ENCODE measurements at regions not wholly inside any gene's neighbourhood (a gene's known extent, or its start where the extent isn't known, plus 50 kb on each side); places are given as distances from the start of the nearest gene placed in this dataset.
"Not testable (repeated sequence)": the region's sequence is repeated elsewhere in the genome, so short reads cannot be mapped to it uniquely, and the experiment has no call there.

DNA sequence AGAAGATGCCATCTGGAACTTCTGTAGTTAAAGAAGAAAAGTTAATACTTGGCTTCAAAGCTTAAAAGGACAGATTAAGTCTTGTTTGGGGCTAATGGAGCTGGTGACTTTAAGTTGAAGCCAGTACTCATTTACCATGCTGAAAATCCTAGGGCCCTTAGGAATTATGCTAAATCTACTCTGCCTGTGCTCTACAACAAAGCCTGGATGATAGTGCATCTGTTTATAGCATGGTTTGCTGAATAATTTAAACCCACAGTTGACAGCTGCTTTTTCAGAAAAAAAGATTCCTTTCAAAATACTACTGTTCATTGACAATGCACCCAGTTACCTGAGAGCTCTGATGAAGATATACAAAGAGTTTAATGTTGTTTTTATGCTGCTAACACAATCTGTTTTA lies 393.5 kb downstream of the MAT2B start:
- no peak for TF ChIP-seq EP300 (conservative IDR thresholded peaks at IDR 0.05; ENCODE audit: poor library complexity, severe bottlenecking)
- TF ChIP-seq TAF1 (IDR thresholded peaks at IDR 0.05; ENCODE audit: low read depth) = no peak
- TF ChIP-seq EZH2 (IDR thresholded peaks at IDR 0.05; ENCODE audit: borderline replicate concordance, insufficient read depth, low read length, poor library complexity, severe bottlenecking) = no peak
- TF ChIP-seq, protein P1, sequence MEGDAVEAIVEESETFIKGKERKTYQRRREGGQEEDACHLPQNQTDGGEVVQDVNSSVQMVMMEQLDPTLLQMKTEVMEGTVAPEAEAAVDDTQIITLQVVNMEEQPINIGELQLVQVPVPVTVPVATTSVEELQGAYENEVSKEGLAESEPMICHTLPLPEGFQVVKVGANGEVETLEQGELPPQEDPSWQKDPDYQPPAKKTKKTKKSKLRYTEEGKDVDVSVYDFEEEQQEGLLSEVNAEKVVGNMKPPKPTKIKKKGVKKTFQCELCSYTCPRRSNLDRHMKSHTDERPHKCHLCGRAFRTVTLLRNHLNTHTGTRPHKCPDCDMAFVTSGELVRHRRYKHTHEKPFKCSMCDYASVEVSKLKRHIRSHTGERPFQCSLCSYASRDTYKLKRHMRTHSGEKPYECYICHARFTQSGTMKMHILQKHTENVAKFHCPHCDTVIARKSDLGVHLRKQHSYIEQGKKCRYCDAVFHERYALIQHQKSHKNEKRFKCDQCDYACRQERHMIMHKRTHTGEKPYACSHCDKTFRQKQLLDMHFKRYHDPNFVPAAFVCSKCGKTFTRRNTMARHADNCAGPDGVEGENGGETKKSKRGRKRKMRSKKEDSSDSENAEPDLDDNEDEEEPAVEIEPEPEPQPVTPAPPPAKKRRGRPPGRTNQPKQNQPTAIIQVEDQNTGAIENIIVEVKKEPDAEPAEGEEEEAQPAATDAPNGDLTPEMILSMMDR (IDR thresholded peaks at IDR 0.05; ENCODE audit: poor library complexity, severe bottlenecking) = no peak
- TF ChIP-seq, protein P2, sequence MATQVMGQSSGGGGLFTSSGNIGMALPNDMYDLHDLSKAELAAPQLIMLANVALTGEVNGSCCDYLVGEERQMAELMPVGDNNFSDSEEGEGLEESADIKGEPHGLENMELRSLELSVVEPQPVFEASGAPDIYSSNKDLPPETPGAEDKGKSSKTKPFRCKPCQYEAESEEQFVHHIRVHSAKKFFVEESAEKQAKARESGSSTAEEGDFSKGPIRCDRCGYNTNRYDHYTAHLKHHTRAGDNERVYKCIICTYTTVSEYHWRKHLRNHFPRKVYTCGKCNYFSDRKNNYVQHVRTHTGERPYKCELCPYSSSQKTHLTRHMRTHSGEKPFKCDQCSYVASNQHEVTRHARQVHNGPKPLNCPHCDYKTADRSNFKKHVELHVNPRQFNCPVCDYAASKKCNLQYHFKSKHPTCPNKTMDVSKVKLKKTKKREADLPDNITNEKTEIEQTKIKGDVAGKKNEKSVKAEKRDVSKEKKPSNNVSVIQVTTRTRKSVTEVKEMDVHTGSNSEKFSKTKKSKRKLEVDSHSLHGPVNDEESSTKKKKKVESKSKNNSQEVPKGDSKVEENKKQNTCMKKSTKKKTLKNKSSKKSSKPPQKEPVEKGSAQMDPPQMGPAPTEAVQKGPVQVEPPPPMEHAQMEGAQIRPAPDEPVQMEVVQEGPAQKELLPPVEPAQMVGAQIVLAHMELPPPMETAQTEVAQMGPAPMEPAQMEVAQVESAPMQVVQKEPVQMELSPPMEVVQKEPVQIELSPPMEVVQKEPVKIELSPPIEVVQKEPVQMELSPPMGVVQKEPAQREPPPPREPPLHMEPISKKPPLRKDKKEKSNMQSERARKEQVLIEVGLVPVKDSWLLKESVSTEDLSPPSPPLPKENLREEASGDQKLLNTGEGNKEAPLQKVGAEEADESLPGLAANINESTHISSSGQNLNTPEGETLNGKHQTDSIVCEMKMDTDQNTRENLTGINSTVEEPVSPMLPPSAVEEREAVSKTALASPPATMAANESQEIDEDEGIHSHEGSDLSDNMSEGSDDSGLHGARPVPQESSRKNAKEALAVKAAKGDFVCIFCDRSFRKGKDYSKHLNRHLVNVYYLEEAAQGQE (IDR thresholded peaks at IDR 0.05; ENCODE audit: borderline replicate concordance) = no peak
- no peak for TF ChIP-seq SMC3 (conservative IDR thresholded peaks at IDR 0.05; ENCODE audit: poor library complexity)
- TF ChIP-seq RAD21 (conservative IDR thresholded peaks at IDR 0.05) = no peak
- TF ChIP-seq MXI1 (conservative IDR thresholded peaks at IDR 0.05; ENCODE audit: poor library complexity, severe bottlenecking) = no peak
- TF ChIP-seq POLR2AphosphoS5 (IDR thresholded peaks at IDR 0.05) = no peak
- Histone ChIP-seq H3K9ac (ENCODE audit: low read length) (no peak overlapping the region), H3K9me3 (ENCODE audit: low read length) (no peaks in the 10 kb centered on the region), H3F3A (ENCODE audit: insufficient read depth, low read length, poor library complexity, severe bottlenecking) (no peaks in the 10 kb centered on the region), H4K20me1 (ENCODE audit: insufficient read depth) (no peaks in the 10 kb centered on the region), H3K27ac (ENCODE audit: low read length) (no peak overlapping the region), H3K36me3 (ENCODE audit: insufficient read depth, low read length) (no peaks in the 10 kb centered on the region), H3K27me3 (ENCODE audit: insufficient read depth, low read depth, low read length) (no peaks in the 10 kb centered on the region), H2AFZ (ENCODE audit: low read depth, low read length) (no peak overlapping the region), H3K4me3 (ENCODE audit: low read length) (no peak overlapping the region), H3K79me2 (replicated peaks; ENCODE audit: insufficient read depth, low read length) (no peaks in the 10 kb centered on the region), H3K9me2 (ENCODE audit: insufficient read depth, low read length) (no peaks in the 10 kb centered on the region), H3K4me2 (ENCODE audit: low read length) (no peak overlapping the region)

DNA sequence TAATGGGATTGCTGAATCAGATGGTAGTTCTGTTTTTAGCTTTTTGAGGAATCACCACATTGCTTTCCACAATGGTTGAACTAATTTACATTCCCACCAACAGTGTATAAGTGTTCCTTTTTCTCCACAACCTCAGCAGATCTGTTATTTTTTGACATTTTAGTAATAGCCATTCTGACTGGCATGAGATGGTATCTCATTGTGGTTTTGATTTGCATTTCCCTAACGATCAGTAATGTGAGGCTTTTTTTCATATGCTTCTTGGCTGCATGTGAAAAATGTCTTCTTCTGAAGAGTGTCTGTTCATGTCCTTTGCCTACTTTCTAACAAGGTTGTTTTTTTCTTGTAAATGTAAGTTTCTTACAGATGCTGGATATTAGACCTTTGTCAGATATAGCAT lies 402.4 kb downstream of the MAT2B start:
- not testable (repeated sequence) for H3F3A ChIP-seq (ENCODE audit: insufficient read depth, low read length, poor library complexity, severe bottlenecking); H3K79me2 ChIP-seq (replicated peaks; ENCODE audit: insufficient read depth, low read length); H3K9ac ChIP-seq (ENCODE audit: low read length); H3K27ac ChIP-seq (ENCODE audit: low read length); H2AFZ ChIP-seq (ENCODE audit: low read depth, low read length); H4K20me1 ChIP-seq (ENCODE audit: insufficient read depth); H3K4me2 ChIP-seq (ENCODE audit: low read length); H3K9me2 ChIP-seq (ENCODE audit: insufficient read depth, low read length); H3K4me3 ChIP-seq (ENCODE audit: low read length); H3K9me3 ChIP-seq (ENCODE audit: low read length); H3K36me3 ChIP-seq (ENCODE audit: insufficient read depth, low read length); H3K27me3 ChIP-seq (ENCODE audit: insufficient read depth, low read depth, low read length)

DNA sequence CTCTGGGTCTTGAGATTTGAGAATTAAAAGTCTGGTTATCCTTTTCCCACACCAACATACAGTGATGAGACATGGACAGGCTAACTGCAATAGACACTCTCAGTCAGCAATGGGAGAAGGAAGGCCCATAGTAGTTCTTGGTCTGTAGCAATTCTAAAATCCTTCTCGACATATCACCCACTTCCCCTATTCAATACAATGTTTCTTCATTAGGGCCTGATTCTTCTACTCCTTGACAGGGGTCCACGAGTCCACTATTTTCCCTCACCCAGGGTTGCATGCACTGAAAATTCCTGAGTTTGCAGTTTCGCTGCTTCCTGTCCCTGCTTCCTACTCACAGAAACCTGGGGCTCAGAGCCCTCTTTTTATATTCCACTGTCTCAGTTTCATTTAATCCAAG lies 402.8 kb downstream of the MAT2B start:
- H3K9me3 ChIP-seq (ENCODE audit: low read length) = no peaks in the 10 kb centered on the region
- H3K27me3 ChIP-seq (ENCODE audit: insufficient read depth, low read depth, low read length) = no peaks in the 10 kb centered on the region
- no peak for TF ChIP-seq EP300 (conservative IDR thresholded peaks at IDR 0.05; ENCODE audit: poor library complexity, severe bottlenecking)
- TF ChIP-seq, protein P1 (IDR thresholded peaks at IDR 0.05; ENCODE audit: poor library complexity, severe bottlenecking) = no peak
- TF ChIP-seq RAD21 (conservative IDR thresholded peaks at IDR 0.05) = no peak
- TF ChIP-seq POLR2AphosphoS5 (IDR thresholded peaks at IDR 0.05) = no peak
- TF ChIP-seq EZH2 (IDR thresholded peaks at IDR 0.05; ENCODE audit: borderline replicate concordance, insufficient read depth, low read length, poor library complexity, severe bottlenecking) = no peak
- no peak overlapping the region for H3K4me2 ChIP-seq (ENCODE audit: low read length)
- no peaks in the 10 kb centered on the region for H4K20me1 ChIP-seq (ENCODE audit: insufficient read depth)
- no peak overlapping the region for H3K9ac ChIP-seq (ENCODE audit: low read length)
- H2AFZ ChIP-seq (ENCODE audit: low read depth, low read length) = no peak overlapping the region
- no peaks in the 10 kb centered on the region for H3K79me2 ChIP-seq (replicated peaks; ENCODE audit: insufficient read depth, low read length)
- no peaks in the 10 kb centered on the region for H3F3A ChIP-seq (ENCODE audit: insufficient read depth, low read length, poor library complexity, severe bottlenecking)
- no peaks in the 10 kb centered on the region for H3K9me2 ChIP-seq (ENCODE audit: insufficient read depth, low read length)
- H3K27ac ChIP-seq (ENCODE audit: low read length) = no peak overlapping the region
- H3K4me3 ChIP-seq (ENCODE audit: low read length) = no peak overlapping the region
- no peaks in the 10 kb centered on the region for H3K36me3 ChIP-seq (ENCODE audit: insufficient read depth, low read length)
